Nucleus accumbens (tissue), 56 donors: ENCODE measurements at regions not wholly inside any gene's neighbourhood (a gene's known extent, or its start where the extent isn't known, plus 50 kb on each side); places are given as distances from the start of the nearest gene placed in this dataset.
A peak's percentile ranks its signal among the peaks of the same experiment; 100 is the strongest.
"Not testable (repeated sequence)": the region's sequence is repeated elsewhere in the genome, so short reads cannot be mapped to it uniquely, and the experiment has no call there.

Experiments used
- DNase-seq, 56 donors: peaks; one replicate each; lab custom pipeline; 2025; lab: John Stamatoyannopoulos, UW

GRCh38 chrX:120753413-120754251 is 122.0 kb downstream of the CT47B1 start:
- peak in 1 of 56 donors; percentile 0 for DNase-seq

GRCh38 chrX:120752431-120753082 is 122.7 kb upstream of the C1GALT1C1 start:
- no peak for DNase-seq

- no peak for DNase-seq
These were observed 121.8 kb upstream of the C1GALT1C1 start for GRCh38 chrX:120751683-120752082.

- DNase-seq: no peak
These were observed 120.5 kb upstream of the C1GALT1C1 start for GRCh38 chrX:120750381-120750780.

- no peak for DNase-seq
These were observed 119.4 kb upstream of the C1GALT1C1 start for GRCh38 chrX:120749141-120749846.

- no peak for DNase-seq
These were observed 116.3 kb upstream of the C1GALT1C1 start for GRCh38 chrX:120746153-120746552.

GRCh38 chrX:120742946-120743665 is 113.3 kb upstream of the C1GALT1C1 start:
- DNase-seq: no peak

GRCh38 chrX:120741452-120741851 is 111.6 kb upstream of the C1GALT1C1 start:
- no peak for DNase-seq

GRCh38 chrX:120740072-120740471 is 110.2 kb upstream of the C1GALT1C1 start:
- DNase-seq: no peak

GRCh38 chrX:120739300-120739699 is 109.4 kb upstream of the C1GALT1C1 start:
- no peak for DNase-seq

- no peak for DNase-seq
These were observed 107.1 kb upstream of the C1GALT1C1 start for GRCh38 chrX:120736989-120737388.

- DNase-seq: no peak
These were observed 106.1 kb upstream of the C1GALT1C1 start for GRCh38 chrX:120735966-120736365.

- DNase-seq: no peak
These were observed 103.0 kb upstream of the C1GALT1C1 start for GRCh38 chrX:120732879-120733278.

- no peak for DNase-seq
These were observed 102.6 kb upstream of the C1GALT1C1 start for GRCh38 chrX:120732461-120732860.

- no peak for DNase-seq
These were observed 101.5 kb upstream of the C1GALT1C1 start for GRCh38 chrX:120731386-120731785.

GRCh38 chrX:120729506-120730255 is 99.8 kb upstream of the C1GALT1C1 start:
- not testable (repeated sequence) for DNase-seq

- DNase-seq: no peak
These were observed 98.1 kb upstream of the C1GALT1C1 start for GRCh38 chrX:120727911-120728310.

- DNase-seq: no peak
These were observed 97.6 kb upstream of the C1GALT1C1 start for GRCh38 chrX:120727452-120727851.

- DNase-seq: no peak
These were observed 96.4 kb upstream of the C1GALT1C1 start for GRCh38 chrX:120726294-120726693.

- no peak for DNase-seq
These were observed 96.0 kb upstream of the C1GALT1C1 start for GRCh38 chrX:120725874-120726273.
